CD4-positive, alpha-beta T cell treated with Interferon alpha-2 for 1 hour (primary cell): ENCODE measurements at regions not wholly inside any gene's neighbourhood (a gene's known extent, or its start where the extent isn't known, plus 50 kb on each side); places are given as distances from the start of the nearest gene placed in this dataset.
"Not testable (repeated sequence)": the region's sequence is repeated elsewhere in the genome, so short reads cannot be mapped to it uniquely, and the experiment has no call there.

Experiments used
- DNase-seq, 2 donors: peaks; one replicate each; pipeline ENCODE4 v3.0.0-alpha.2; 2020 to 2022

DNA sequence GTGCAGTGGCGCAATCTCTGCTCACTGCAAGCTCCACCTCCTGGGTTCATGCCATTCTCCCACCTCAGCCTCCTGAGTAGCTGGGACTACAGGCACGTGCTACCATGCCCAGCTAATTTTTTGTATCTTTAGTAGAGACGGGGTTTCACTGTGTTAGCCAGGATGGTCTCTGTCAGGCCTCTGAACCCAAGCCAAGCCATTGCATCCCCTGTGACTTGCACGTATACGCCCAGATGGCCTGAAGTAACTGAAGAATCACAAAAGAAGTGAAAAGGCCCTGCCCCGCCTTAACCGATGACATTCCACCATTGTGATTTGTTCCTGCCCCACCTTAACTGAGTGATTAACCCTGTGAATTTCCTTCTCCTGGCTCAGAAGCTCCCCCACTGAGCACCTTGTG, 147.2 kb upstream of the TRIB2 start:
- DNase-seq = not testable (repeated sequence)

GRCh38 chr2:12569929-12570328, 146.8 kb upstream of the TRIB2 start:
- not testable (repeated sequence) for DNase-seq

- no peak for DNase-seq
These were observed 139.6 kb upstream of the TRIB2 start for GRCh38 chr2:12577091-12577490.

GRCh38 chr2:12577567-12578253, 139.0 kb upstream of the TRIB2 start:
- DNase-seq = no peak

- DNase-seq = no peak
These were observed 137.7 kb upstream of the TRIB2 start for GRCh38 chr2:12579018-12579417.

DNA sequence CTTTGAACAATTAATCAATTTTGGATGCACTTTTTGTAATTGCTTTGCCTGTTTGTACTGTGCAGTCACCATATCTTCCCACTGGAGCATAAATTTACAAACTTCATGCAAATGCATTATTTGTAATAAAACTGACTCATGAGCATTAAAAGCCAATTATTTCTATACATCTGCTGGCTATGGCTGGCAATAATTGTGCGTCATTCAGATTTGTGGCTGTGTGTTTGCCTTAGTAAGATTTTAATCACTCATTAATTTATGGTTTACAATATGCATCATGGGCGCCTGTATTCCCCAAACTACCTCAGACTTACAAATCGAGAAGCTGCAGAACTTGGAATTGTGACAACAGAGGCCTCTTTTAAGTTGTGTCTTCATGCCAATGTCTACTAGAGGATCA, 132.4 kb upstream of the TRIB2 start:
- no peak for DNase-seq

- DNase-seq = no peak
These were observed 131.0 kb upstream of the TRIB2 start for GRCh38 chr2:12585784-12586183.

- no peak for DNase-seq
These were observed 129.5 kb upstream of the TRIB2 start for GRCh38 chr2:12587228-12587627.

- peak; percentile 41 to 42 for DNase-seq
These were observed 128.8 kb upstream of the TRIB2 start for GRCh38 chr2:12587729-12588522.

- no peak for DNase-seq
These were observed 127.8 kb upstream of the TRIB2 start for GRCh38 chr2:12588986-12589385.

DNA sequence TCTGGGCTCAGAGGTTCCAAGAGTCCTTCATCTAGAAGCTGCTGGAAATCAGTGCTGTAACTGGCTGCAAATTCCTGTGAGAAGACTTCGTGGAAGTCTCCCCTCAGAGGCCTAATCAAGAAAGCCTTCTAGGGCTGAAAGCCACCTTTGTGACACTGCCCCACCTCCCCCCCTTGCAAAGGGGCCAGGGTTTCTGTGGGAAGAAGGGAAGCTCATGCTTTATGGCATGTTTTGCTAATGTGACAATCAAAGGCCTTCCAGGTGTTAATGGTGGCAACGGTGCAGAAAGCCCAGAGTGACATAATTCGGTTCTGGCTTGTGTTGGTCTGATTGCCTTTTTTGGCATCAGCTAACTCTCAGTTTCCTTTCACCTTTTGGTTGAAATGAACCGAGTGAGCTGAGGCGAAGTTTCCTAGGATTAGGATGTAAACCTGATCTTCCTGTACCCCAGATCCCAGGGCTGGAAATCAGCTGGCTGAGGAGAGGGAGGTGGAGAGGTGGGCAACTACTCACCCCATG, 126.9 kb upstream of the TRIB2 start:
- DNase-seq = no peak

GRCh38 chr2:12592296-12592695, 124.4 kb upstream of the TRIB2 start:
- DNase-seq = no peak

- no peak for DNase-seq
These were observed 122.1 kb upstream of the TRIB2 start for GRCh38 chr2:12594590-12594989.

- DNase-seq = no peak
These were observed 120.0 kb upstream of the TRIB2 start for GRCh38 chr2:12596771-12597170.

- DNase-seq = no peak
These were observed 119.1 kb upstream of the TRIB2 start for GRCh38 chr2:12597610-12598009.

DNA sequence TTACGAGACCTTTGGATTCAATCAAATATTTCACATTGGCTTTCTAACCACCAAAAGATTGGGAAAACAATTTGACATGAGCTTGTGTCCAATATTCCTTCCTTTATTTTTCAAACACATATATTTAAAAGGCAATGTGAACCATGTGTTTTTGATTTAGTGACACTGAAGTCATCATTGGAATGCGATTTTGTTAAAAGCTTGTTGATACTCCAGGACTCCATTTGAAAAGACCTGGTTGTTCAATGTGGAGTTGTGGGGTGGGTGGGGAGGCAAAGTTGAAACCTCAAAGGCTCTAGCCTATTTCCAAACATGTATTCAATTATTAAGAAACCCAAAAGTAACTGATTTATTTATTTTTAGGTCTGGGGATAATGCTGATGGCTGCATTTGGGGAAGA, 114.1 kb upstream of the TRIB2 start:
- no peak for DNase-seq

DNA sequence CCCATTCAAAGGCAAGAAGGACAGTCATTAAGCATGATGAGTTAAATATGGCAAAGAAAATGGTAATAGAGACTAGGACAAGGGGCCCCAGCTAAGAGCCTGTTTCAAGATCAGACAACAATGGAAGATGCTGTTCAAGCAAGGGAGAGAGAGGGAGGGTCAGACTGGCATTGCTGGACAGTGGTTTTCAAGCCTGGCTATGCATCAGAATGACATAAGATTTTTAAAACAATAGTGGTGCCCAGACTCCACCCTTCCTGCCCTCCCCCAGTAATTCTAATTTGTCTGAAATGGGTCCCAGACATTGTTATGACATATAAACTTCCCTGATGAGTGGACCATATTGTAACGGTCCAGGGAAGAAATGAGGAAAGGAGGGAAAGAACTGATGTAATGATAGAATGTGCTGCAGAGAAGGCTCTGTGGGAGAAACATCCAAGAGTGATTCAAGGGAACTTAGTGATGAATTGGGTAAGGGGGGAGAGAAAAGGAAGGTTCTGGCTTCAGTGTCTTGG, 112.9 kb upstream of the TRIB2 start:
- DNase-seq = no peak

- no peak for DNase-seq
These were observed 112.4 kb upstream of the TRIB2 start for GRCh38 chr2:12604341-12604740.

DNA sequence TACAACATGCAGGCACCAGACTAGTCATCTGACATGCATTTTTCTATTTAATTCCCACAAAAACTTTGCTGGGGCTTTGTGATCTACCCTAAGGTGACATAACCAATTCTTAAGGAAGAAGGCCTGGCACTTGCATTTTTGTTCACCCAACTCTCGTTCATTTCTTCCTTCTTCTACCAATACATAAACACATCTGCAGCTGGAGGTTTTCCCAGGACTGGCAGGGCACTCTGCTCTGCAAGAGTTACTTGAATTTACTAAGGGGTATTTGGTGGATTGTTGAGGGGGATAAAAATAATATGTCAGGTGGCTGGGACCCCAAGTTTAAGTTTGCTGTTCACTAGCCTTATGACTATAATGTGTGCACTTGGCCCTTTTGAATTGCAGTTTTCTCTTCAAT, 111.4 kb upstream of the TRIB2 start:
- DNase-seq = no peak

- DNase-seq = no peak
These were observed 110.8 kb upstream of the TRIB2 start for GRCh38 chr2:12605936-12606335.

DNA sequence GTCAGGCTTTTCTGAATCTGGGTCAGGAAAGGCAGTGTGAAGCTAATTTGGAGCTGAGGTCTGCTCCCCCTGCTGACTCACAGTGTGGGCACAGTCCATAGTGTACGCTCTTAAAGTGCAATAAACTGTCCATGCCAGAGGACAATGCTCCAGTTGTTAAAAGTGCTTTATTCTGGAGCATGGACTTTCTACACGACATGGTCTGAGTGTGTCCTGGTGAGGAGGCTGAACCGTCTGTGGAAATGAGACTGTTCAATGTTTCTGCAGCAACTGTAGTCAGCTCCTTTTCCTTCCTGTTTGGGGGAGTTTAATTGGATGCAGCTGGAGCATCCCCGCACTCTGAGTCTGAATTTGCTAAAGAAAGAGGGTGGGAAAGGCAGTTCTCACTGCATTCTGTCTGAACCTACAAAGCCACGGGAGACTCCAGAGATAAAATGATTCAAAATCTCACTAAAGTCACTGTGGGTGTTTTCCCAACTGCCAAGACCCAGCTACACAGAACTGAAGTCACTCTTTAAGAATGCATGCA, 110.2 kb upstream of the TRIB2 start:
- DNase-seq = peak in 1 of 2 donors; percentile 18

- no peak for DNase-seq
These were observed 108.8 kb upstream of the TRIB2 start for GRCh38 chr2:12607971-12608370.

- DNase-seq = no peak
These were observed 106.4 kb upstream of the TRIB2 start for GRCh38 chr2:12610314-12610713.

- DNase-seq = no peak
These were observed 104.6 kb upstream of the TRIB2 start for GRCh38 chr2:12612168-12612567.
